ENCODE measurements at regions not wholly inside any gene's neighbourhood (a gene's known extent, or its start where the extent isn't known, plus 50 kb on each side); places are given as distances from the start of the nearest gene placed in this dataset.
"Not testable (repeated sequence)": the region's sequence is repeated elsewhere in the genome, so short reads cannot be mapped to it uniquely, and the experiment has no call there.

- DNase-seq (ENCODE audit: low spot score), result no peak
These were observed 222.8 kb downstream of the FOXD2 start for GRCh38 chr1:47660622-47661021.

- DNase-seq (ENCODE audit: low spot score), result no peak
These were observed 223.2 kb downstream of the FOXD2 start for GRCh38 chr1:47661040-47661439.

- no peak for DNase-seq (ENCODE audit: low spot score)
These were observed 224.2 kb downstream of the FOXD2 start for GRCh38 chr1:47662068-47662467.

- no peak for DNase-seq (ENCODE audit: low spot score)
These were observed 225.4 kb downstream of the FOXD2 start for GRCh38 chr1:47663286-47663685.

GRCh38 chr1:47664356-47664755, 226.5 kb downstream of the FOXD2 start:
- DNase-seq (ENCODE audit: low spot score), result no peak

- not testable (repeated sequence) for DNase-seq (ENCODE audit: low spot score)
These were observed 227.1 kb downstream of the FOXD2 start for GRCh38 chr1:47664896-47665295.

GRCh38 chr1:47669081-47669585, 231.3 kb downstream of the FOXD2 start:
- no peak for DNase-seq (ENCODE audit: low spot score)

GRCh38 chr1:47672622-47673021, 234.8 kb downstream of the FOXD2 start:
- DNase-seq (ENCODE audit: low spot score), result no peak

GRCh38 chr1:47674189-47674588, 236.3 kb downstream of the FOXD2 start:
- DNase-seq (ENCODE audit: low spot score), result no peak

GRCh38 chr1:47675047-47675675, 237.3 kb downstream of the FOXD2 start:
- DNase-seq (ENCODE audit: low spot score), result no peak

GRCh38 chr1:47675721-47676120, 237.9 kb downstream of the FOXD2 start:
- no peak for DNase-seq (ENCODE audit: low spot score)

- DNase-seq (ENCODE audit: low spot score), result no peak
These were observed 238.6 kb downstream of the FOXD2 start for GRCh38 chr1:47676311-47677054.

- DNase-seq (ENCODE audit: low spot score), result no peak
These were observed 239.5 kb downstream of the FOXD2 start for GRCh38 chr1:47677241-47677940.

- no peak for DNase-seq (ENCODE audit: low spot score)
These were observed 240.7 kb downstream of the FOXD2 start for GRCh38 chr1:47678464-47678980.

GRCh38 chr1:47679301-47679791, 241.5 kb downstream of the FOXD2 start:
- peak; percentile 54 for DNase-seq (ENCODE audit: low spot score)

GRCh38 chr1:47679826-47680225, 242.0 kb downstream of the FOXD2 start:
- no peak for DNase-seq (ENCODE audit: low spot score)

- DNase-seq (ENCODE audit: low spot score), result no peak
These were observed 243.1 kb downstream of the FOXD2 start for GRCh38 chr1:47680815-47681475.

GRCh38 chr1:47681735-47682134, 243.9 kb downstream of the FOXD2 start:
- DNase-seq (ENCODE audit: low spot score), result no peak

- DNase-seq (ENCODE audit: low spot score), result no peak
These were observed 244.4 kb downstream of the FOXD2 start for GRCh38 chr1:47682198-47682597.

- no peak for DNase-seq (ENCODE audit: low spot score)
These were observed 245.0 kb downstream of the FOXD2 start for GRCh38 chr1:47682786-47683350.

- no peak for DNase-seq (ENCODE audit: low spot score)
These were observed 245.6 kb downstream of the FOXD2 start for GRCh38 chr1:47683401-47683800.

All from umbilical cord (tissue), 1 donor.